ENCODE measurements at regions not wholly inside any gene's neighbourhood (a gene's known extent, or its start where the extent isn't known, plus 50 kb on each side); places are given as distances from the start of the nearest gene placed in this dataset.
"Not testable (repeated sequence)": the region's sequence is repeated elsewhere in the genome, so short reads cannot be mapped to it uniquely, and the experiment has no call there.

DNA sequence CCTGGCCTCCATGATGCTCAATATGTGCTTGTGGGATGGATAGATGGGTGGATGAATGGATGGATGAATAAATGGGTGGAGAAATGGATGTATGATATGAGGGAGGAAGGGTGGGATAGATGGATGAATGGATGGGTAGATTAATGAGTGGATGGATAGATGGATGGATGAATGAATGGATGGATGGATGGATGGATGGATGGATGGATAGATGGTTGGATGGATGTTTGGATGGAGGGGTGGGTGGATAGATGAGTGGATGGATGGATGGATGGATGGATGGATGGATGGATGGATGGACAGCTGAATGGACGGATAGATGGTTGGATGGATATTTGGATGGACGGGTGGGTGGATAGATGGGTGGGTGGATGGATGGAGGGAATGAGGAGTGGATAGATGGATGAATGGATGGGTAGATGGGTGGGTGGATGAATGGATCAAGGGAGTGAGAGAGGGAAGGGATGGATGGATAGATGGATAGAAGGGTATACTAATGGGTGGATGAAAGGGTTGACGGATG lies 139.4 kb downstream of the CEBPB start:
- DNase-seq, result no peak

DNA sequence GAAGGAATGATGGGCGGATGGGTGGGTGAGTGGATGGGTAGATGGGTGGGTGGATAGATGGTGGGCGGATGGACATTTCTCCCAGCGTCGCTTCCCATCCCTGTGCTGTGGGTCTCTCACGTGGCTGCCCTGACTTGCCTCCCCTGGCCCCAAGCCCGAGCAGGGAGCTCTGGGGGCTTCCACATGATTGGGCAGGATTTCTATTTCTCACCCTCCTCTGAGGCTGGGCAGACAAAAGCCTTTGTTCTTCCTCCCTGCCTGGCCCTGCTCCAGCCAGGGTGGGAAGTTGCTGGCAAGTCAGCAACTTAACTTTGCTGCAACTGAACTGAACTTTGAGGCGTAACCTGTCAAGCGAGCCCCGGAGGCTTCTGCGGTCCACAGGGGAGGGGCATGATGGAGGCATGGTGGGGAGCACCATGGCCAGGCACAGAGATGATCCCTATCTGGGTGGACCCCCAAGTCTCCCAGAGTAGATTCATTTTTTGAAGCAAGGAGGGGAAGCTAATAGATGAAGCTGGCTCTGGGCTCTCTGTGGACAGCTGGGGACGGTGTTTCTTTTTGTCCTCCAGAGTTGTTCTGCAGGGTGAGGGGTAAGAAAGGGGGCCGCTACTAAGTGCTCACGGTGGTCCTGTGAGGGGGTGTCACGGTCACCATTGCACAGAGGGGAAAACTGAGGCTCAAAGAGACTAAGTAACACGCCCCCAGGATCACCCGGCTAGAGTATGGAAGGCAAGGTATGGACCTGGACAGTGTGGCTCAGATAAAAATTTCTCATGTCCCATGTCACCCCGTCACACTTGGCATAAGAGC lies 140.1 kb downstream of the CEBPB start:
- no peak for DNase-seq

GRCh38 chr20:50331469-50332363 lies 141.1 kb downstream of the CEBPB start:
- no peak for DNase-seq

- DNase-seq, result no peak
Observed at GRCh38 chr20:50332491-50332980, 141.9 kb downstream of the CEBPB start.

GRCh38 chr20:50333131-50333670 lies 142.6 kb downstream of the CEBPB start:
- DNase-seq, result no peak

- no peak for DNase-seq
Observed at GRCh38 chr20:50333812-50334211, 143.2 kb downstream of the CEBPB start.

GRCh38 chr20:50334512-50334911 lies 143.9 kb downstream of the CEBPB start:
- DNase-seq, result not testable (repeated sequence)

DNA sequence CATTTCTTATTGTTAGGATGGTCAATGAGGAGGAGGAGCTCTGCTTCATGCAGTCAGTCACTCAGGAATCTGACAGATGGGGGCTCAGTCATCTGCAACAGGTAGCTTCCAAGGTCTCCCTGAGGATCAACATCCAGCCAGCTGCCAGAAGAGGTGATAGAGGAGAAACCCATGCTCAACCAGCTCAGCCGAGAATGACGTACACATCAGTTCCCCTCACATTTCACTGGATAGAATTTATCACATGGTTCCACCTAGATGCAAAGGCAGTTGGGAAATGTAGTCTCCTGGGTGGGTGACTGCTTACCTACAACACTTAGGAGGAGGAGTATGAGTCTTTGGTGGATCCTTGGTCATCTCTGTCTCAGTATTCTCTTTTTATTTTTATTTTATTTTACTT lies 144.5 kb downstream of the CEBPB start:
- peak; percentile 49 to 78 for DNase-seq

DNA sequence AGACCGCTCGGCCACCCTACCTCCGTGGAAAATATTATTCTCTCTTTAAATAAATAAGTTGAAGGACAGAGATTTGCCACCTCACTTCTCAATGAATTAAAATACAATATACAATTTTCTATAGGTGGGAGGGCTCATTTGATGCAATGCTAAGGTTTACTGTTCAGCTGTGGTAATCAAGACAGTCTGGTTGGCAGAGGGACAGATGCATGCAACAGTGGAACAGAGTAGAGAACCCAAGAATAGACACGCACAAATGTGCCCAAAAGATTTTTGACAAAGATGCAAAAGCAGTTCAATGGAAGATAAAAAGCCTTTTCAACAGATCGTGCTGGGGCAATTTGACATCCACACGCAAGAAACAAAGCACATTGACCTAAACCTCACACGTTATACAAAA lies 145.2 kb downstream of the CEBPB start:
- DNase-seq, result no peak

- no peak for DNase-seq
Observed at GRCh38 chr20:50336661-50337060, 146.0 kb downstream of the CEBPB start.

- no peak for DNase-seq
Observed at GRCh38 chr20:50337521-50338466, 147.2 kb downstream of the CEBPB start.

DNA sequence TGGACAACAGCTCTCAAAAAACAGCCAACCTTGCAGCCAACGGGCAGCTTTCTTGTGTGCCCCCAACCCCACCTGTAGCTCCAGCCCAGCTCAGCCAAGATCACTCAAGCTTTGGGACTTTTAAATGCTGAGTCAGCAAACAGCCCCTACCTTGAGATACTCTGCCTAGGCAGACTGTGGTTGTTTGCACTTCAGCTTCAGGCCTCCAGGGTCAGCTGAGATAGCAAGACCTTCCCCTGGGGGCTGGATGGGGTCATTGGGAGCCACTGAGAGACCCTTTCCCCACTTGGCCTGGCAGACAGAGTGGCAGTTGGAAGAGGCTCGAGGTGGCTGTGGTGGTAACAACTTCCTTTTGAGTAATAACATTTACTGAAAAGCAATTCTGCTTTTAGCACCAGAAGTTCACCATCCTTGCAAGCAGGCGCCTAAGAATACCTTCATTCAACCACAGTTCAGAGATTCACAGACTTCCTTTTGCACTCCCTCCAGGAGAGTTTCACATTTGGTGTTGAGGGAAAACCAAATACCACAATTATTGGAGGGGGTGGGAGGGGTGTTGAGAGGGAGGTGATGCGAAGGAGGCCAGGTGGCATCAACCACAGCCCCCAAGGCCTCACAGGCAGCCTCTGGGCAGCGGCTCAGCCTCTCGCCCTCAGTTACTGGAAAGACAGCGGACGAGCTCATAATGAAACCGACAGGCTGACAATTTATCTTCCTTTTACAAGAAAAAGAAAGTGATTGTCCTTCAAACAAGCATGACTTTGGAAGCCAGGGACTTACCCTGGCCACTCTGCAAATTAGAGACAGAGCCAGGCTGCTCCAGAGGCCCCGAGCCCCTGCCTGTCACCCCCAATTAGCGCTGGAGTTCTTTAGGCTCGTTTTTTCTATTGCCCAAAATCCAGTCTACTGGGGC lies 148.1 kb downstream of the CEBPB start:
- DNase-seq, result peak; percentile 93 to 94

DNA sequence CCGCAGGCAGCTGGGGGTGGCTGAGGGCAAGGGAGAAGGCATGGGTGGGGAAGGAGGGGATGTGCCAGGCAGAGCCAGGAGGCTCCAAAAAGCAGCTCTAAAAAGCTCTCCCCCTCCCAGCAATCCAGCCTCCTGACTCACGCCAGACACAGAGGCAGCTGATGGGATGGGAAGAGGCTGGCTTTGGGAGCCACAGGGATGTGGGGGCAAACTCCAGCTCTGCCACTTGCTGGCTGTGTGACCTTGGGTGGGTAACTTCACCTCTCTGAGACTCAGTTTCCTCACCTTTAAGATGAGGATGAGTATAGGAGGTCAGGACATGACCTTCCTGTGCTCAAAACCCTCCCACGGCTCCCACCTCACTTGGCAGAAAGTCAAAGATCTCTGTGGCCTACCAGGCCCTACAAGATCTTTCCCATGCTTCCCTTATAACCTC lies 148.9 kb downstream of the CEBPB start:
- DNase-seq, result no peak

DNA sequence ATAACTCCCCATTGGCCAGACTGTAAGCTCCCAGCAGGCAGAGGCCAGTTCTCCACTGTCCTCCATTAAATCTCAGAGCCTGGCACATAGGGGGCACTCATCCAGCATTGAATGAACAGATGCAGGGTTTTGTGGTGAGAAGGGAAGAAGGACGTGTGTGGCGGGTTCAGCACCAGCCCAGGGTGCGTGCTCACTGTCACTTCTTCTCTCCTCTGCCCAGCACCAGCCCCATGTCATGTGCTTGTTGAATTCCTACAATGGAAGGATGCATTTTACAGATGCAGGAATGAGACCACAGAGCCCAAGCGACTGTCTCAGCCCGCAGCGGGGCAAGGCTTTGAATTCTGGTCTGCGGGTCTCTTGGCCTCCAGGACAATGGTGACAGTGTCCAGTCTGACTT lies 149.9 kb downstream of the CEBPB start:
- no peak for DNase-seq

GRCh38 chr20:50341050-50341449 lies 150.4 kb downstream of the CEBPB start:
- no peak for DNase-seq

DNA sequence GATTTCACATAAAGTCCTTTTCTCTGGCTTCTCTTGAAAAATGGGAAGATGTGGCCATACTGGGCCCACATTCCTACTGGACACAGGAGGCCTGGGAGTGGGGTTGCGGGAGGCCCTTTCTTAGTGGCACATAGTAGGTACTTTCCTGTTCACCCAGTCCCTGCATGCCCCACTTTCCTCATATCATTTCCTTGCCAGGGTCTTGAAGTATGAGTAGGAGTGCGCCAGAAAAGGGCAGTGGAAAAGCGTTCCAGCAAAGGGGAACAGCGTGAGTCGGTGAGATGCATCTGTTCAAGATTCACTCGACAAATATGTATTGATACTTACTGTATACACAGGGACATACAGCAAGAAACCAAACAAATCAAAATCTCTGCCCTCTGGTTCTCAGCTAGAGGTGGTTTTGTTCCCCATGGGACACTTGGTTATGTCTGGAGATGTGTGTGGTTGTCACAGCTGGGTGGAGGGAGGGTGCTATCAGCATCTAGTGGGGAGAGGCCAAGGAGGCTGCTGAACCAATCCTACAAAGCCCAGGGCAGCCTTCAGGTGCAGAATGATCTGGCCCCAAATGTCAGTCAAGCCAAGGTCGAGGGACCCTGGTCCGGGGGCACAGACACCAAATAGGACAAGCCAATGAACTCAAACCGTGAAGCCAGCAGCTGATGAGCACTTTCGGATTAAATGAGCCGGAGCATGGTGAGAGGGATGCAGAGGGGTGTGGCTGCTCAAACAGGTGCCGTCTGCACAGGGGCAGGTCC lies 151.4 kb downstream of the CEBPB start:
- DNase-seq, result no peak

DNA sequence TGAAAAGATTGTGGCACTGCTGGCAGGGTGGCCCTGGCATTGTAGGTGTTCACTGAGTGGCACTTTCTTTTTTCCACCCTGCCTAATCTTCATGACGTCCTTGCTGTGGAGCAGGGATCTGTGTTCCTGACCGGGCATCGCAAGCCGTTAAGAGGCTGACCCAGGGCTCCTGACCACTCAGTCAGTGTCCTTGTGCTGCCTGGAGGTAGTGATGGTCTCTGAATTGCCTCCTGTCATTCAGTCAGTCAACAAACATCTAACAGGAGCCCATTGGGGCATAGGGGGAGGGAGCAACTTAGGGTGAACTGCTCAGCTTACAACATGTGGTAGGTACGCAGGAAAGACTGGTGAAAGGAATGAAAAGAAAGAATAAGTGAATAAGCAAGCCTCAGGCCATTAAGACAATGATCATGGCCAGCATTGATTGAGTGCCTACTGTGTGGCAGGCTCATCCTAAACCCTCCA lies 152.0 kb downstream of the CEBPB start:
- no peak for DNase-seq

DNA sequence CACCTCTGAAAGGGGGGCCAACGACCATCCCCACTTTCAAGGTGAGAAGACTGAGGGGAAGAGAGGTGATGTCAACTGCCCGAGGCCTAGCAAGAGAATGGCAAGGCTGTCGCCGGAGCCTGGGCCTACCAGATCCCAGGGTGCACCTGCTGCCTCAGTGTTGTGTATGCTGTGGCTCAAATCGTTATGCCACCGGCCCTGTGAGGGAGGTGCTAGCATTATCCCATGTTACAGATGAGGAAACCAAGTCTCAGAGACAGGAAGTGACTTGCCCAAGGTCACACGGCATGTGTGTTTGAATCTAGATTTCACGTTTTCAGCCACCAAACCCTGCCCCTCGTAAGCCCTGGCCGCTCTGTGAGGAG lies 152.5 kb downstream of the CEBPB start:
- DNase-seq, result no peak

DNA sequence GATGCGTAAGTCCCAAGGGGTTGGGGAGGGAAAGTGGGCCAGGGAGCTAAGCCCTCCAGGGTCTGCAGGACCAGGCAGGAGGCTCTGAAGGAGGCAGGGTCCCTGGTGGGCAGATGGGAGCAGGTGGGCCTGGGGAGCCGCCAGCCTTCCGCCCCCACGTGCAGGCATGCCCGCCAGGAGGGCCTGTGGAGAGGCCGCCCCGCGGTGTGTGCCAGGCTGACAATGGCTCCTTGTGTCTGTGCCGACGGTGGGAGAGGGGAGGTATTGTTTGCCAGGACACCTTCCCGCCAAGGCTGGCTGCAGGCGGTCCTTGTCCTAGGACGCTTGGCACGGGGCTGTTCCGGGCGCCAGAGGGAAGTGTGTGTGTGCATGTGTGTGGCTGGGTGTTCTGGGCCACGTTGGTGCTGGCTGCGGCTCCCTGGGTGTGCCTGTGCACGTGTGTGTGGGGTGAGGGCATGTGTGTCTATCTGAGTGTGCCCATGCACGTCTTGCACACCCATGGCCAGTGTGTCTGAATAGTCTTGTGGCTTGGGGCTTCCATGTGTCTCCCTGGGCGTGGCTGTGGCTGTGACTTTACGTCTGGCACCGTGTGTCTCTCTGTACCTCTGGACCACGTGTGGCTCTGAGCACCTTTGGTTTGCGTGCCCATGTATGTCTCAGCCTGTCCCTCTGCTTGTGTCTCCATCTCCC lies 153.0 kb downstream of the CEBPB start:
- DNase-seq, result no peak
